NB4 (cell line): ENCODE measurements at regions not wholly inside any gene's neighbourhood (a gene's known extent, or its start where the extent isn't known, plus 50 kb on each side); places are given as distances from the start of the nearest gene placed in this dataset.

ENCODE experiments used
- MYC ChIP-seq: IDR thresholded peaks from 2 replicates; pipeline ENCODE4 v1.6.1; 2011; ENCODE audit warnings: low read depth, low read length
- POLR2A ChIP-seq: IDR thresholded peaks from 2 replicates; pipeline ENCODE4 v1.6.1; 2011; ENCODE audit warnings: mild to moderate bottlenecking; ENCODE audit not compliant: insufficient read length; ENCODE audit errors: extremely low read depth
- TF ChIP-seq, protein P1 (sequence below): IDR thresholded peaks from one replicate; pipeline ENCODE4 v1.5.1; 2012; ENCODE audit warnings: low read depth, low read length
- TF ChIP-seq, protein P2 (sequence below): IDR thresholded peaks from 2 replicates; pipeline ENCODE4 v1.6.1; 2011; ENCODE audit warnings: low read depth, low read length

DNA sequence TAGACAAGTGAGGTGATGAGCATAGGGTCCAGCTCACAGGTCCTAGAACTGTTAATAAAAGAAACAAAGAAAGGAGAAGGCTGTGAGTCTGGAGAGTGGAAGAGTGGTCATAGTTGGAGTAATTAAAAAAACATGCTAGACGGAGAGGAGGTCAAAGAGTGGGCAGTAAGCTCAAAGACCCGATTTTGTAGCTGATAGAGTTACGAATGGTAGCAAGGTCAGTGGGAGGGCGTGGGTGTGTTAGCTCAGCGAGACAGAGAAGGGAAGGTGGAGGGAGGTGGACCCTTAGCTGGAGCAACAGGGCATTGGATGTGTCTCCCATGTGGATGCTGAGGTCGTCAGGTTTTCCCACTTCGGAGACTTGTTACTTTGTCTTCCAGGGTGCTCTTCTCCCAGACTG lies 431.7 kb downstream of the CDH26 start:
- TF ChIP-seq POLR2A (no peak), MYC (no peak)
- TF ChIP-seq, protein P1, sequence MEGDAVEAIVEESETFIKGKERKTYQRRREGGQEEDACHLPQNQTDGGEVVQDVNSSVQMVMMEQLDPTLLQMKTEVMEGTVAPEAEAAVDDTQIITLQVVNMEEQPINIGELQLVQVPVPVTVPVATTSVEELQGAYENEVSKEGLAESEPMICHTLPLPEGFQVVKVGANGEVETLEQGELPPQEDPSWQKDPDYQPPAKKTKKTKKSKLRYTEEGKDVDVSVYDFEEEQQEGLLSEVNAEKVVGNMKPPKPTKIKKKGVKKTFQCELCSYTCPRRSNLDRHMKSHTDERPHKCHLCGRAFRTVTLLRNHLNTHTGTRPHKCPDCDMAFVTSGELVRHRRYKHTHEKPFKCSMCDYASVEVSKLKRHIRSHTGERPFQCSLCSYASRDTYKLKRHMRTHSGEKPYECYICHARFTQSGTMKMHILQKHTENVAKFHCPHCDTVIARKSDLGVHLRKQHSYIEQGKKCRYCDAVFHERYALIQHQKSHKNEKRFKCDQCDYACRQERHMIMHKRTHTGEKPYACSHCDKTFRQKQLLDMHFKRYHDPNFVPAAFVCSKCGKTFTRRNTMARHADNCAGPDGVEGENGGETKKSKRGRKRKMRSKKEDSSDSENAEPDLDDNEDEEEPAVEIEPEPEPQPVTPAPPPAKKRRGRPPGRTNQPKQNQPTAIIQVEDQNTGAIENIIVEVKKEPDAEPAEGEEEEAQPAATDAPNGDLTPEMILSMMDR, result no peak
- TF ChIP-seq, protein P2, sequence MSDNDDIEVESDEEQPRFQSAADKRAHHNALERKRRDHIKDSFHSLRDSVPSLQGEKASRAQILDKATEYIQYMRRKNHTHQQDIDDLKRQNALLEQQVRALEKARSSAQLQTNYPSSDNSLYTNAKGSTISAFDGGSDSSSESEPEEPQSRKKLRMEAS, result no peak
